NCI-H2107 treated with DMSO at 0.1 percent for 48 hours (cell line): ENCODE measurements at regions not wholly inside any gene's neighbourhood (a gene's known extent, or its start where the extent isn't known, plus 50 kb on each side); places are given as distances from the start of the nearest gene placed in this dataset.
"Not testable (repeated sequence)": the region's sequence is repeated elsewhere in the genome, so short reads cannot be mapped to it uniquely, and the experiment has no call there.

ENCODE experiments used
- DNase-seq: peaks from one replicate; lab custom pipeline; 2025; ENCODE audit not compliant: unreplicated experiment; lab: John Stamatoyannopoulos, UW

- no peak for DNase-seq
These were observed 432.8 kb upstream of the SYT4 start for GRCh38 chr18:43710135-43710534.

GRCh38 chr18:43714343-43715010, 437.2 kb upstream of the SYT4 start:
- DNase-seq = no peak

- no peak for DNase-seq
These were observed 442.0 kb upstream of the SYT4 start for GRCh38 chr18:43719267-43719795.

- DNase-seq = no peak
These were observed 442.8 kb upstream of the SYT4 start for GRCh38 chr18:43720041-43720440.

- no peak for DNase-seq
These were observed 458.3 kb upstream of the SYT4 start for GRCh38 chr18:43735570-43735969.

- DNase-seq = no peak
These were observed 467.9 kb upstream of the SYT4 start for GRCh38 chr18:43744960-43745745.

- no peak for DNase-seq
These were observed 473.9 kb upstream of the SYT4 start for GRCh38 chr18:43751203-43751602.

- no peak for DNase-seq
These were observed 474.5 kb upstream of the SYT4 start for GRCh38 chr18:43751835-43752234.

GRCh38 chr18:43757273-43757672, 480.0 kb upstream of the SYT4 start:
- no peak for DNase-seq

- no peak for DNase-seq
These were observed 481.4 kb upstream of the SYT4 start for GRCh38 chr18:43758734-43759133.

- DNase-seq = no peak
These were observed 482.7 kb upstream of the SYT4 start for GRCh38 chr18:43760010-43760409.

- DNase-seq = no peak
These were observed 495.6 kb upstream of the SYT4 start for GRCh38 chr18:43772907-43773306.

GRCh38 chr18:43774497-43774896, 497.2 kb upstream of the SYT4 start:
- DNase-seq = no peak

GRCh38 chr18:43775591-43775990, 498.3 kb upstream of the SYT4 start:
- no peak for DNase-seq

- no peak for DNase-seq
These were observed 499.7 kb upstream of the SYT4 start for GRCh38 chr18:43776997-43777396.

- no peak for DNase-seq
These were observed 500.5 kb upstream of the SYT4 start for GRCh38 chr18:43777636-43778304.

GRCh38 chr18:43780782-43781340, 503.6 kb upstream of the SYT4 start:
- no peak for DNase-seq

- no peak for DNase-seq
These were observed 507.9 kb upstream of the SYT4 start for GRCh38 chr18:43785158-43785557.

- no peak for DNase-seq
These were observed 509.6 kb upstream of the SYT4 start for GRCh38 chr18:43786893-43787292.

- not testable (repeated sequence) for DNase-seq
These were observed 510.4 kb upstream of the SYT4 start for GRCh38 chr18:43787721-43788120.

GRCh38 chr18:43789234-43790000, 512.1 kb upstream of the SYT4 start:
- peak; percentile 81 for DNase-seq
